Gastrocnemius medialis (tissue), 4 donors: ENCODE measurements at regions not wholly inside any gene's neighbourhood (a gene's known extent, or its start where the extent isn't known, plus 50 kb on each side); places are given as distances from the start of the nearest gene placed in this dataset.

ENCODE experiments used
- CTCF ChIP-seq, 5 experiments: fragments of 450-650 bp in 3 of 5; fragments of 200-600 bp in 2 of 5; sonication (generic) in 2 of 5; IDR thresholded peaks in 4 of 5; conservative IDR thresholded peaks in 1 of 5; 1 replicate in 4 of 5; 2 replicates in 1 of 5; pipeline ENCODE4 v1.5.1; 2016 to 2019; ENCODE audit warnings: antibody characterized with exemption in 5 of 5, mild to moderate bottlenecking in 3 of 5, moderate library complexity in 3 of 5
- POLR2A ChIP-seq, 2 donors: fragments of 450-650 bp; IDR thresholded peaks; one replicate each; pipeline ENCODE4 v1.6.1; 2017; ENCODE audit warnings: antibody characterized with exemption in 2 of 2, mild to moderate bottlenecking in 2 of 2, moderate library complexity in 2 of 2

DNA sequence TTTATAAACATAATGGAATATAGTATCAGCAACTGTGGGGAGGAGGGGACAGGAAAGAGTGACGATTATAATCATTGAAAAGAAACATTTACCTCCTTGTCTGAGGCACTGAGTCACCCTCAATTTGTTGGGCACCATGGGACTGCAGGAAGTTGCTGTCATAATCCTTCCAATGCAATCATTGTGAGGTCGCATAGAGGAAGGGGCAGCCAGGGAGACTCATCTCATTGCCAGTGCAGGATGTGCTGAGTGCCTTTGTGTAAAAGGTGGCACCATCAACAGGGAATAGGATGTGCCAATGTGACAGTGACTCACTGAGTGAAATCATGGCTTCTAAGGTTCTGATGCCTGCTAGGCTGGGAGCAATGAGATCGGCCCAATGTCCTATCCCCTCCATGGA, 300.4 kb upstream of the ADAMTS9 start:
- TF ChIP-seq CTCF (IDR thresholded peaks at IDR 0.05 in 4 of 5, conservative IDR thresholded peaks at IDR 0.05 in 1 of 5): no peak
- TF ChIP-seq POLR2A (IDR thresholded peaks at IDR 0.05): no peak
